HEK293T (cell line): ENCODE measurements at regions not wholly inside any gene's neighbourhood (a gene's known extent, or its start where the extent isn't known, plus 50 kb on each side); places are given as distances from the start of the nearest gene placed in this dataset.
"Not testable (repeated sequence)": the region's sequence is repeated elsewhere in the genome, so short reads cannot be mapped to it uniquely, and the experiment has no call there.

Experiments used
- CTCF ChIA-PET: fragments of 350-600 bp; formaldehyde crosslinking; extraction: SDS; loops from one replicate; lab custom pipeline; 2021; ENCODE audit warnings: antibody characterized with exemption, inconsistent platforms; lab: Yijun Ruan, JAX
- POLR2A ChIA-PET: fragments of 350-600 bp; formaldehyde crosslinking; extraction: SDS; loops from one replicate; lab custom pipeline; 2020; ENCODE audit warnings: antibody characterized with exemption, inconsistent platforms; lab: Yijun Ruan, JAX
- DNase-seq: peaks from one replicate; pipeline ENCODE4 v3.0.0; 2012; ENCODE audit warnings: mixed read lengths; ENCODE audit errors: extremely low spot score
- ARNT ChIP-seq: fragments of 450-650 bp; IDR thresholded peaks from 2 replicates; pipeline ENCODE4 v1.6.1; 2017; ENCODE audit warnings: mild to moderate bottlenecking
- BHLHE40 ChIP-seq: fragments of 450-650 bp; IDR thresholded peaks from 2 replicates; pipeline ENCODE4 v1.6.1; 2016; ENCODE audit warnings: mild to moderate bottlenecking, moderate library complexity, borderline replicate concordance
- CTBP1 ChIP-seq: fragments of 450-650 bp; IDR thresholded peaks from 2 replicates; pipeline ENCODE4 v1.6.1; 2016; ENCODE audit warnings: borderline replicate concordance
- ELF4 ChIP-seq: fragments of 450-650 bp; IDR thresholded peaks from 2 replicates; pipeline ENCODE4 v1.6.1; 2017; ENCODE audit warnings: antibody characterized with exemption
- FOXA1 ChIP-seq: fragments of 450-650 bp; IDR thresholded peaks from 2 replicates; pipeline ENCODE4 v1.6.1; 2016; ENCODE audit warnings: mild to moderate bottlenecking
- FOXK2 ChIP-seq: fragments of 450-650 bp; IDR thresholded peaks from 2 replicates; pipeline ENCODE4 v1.6.1; 2016; ENCODE audit warnings: mild to moderate bottlenecking
- FOXM1 ChIP-seq: fragments of 450-650 bp; IDR thresholded peaks from 2 replicates; pipeline ENCODE4 v1.6.1; 2017; ENCODE audit warnings: mild to moderate bottlenecking, borderline replicate concordance
- HDGF ChIP-seq: fragments of 450-650 bp; IDR thresholded peaks from 2 replicates; pipeline ENCODE4 v1.6.1; 2017; ENCODE audit warnings: antibody characterized with exemption, borderline replicate concordance
- L3MBTL2 ChIP-seq: fragments of 450-650 bp; conservative IDR thresholded peaks from 2 replicates; pipeline ENCODE4 v1.6.1; 2016; ENCODE audit warnings: mild to moderate bottlenecking
- LEF1 ChIP-seq: fragments of 450-650 bp; IDR thresholded peaks from 2 replicates; pipeline ENCODE4 v1.6.1; 2017; ENCODE audit warnings: mild to moderate bottlenecking, borderline replicate concordance
- NFRKB ChIP-seq: fragments of 450-650 bp; IDR thresholded peaks from 2 replicates; pipeline ENCODE4 v1.6.1; 2016; ENCODE audit warnings: mild to moderate bottlenecking, moderate library complexity
- SP1 ChIP-seq: fragments of 450-650 bp; IDR thresholded peaks from 2 replicates; pipeline ENCODE4 v1.6.1; 2017
- SUZ12 ChIP-seq: fragments of 450-650 bp; IDR thresholded peaks from 2 replicates; pipeline ENCODE4 v1.6.1; 2016; ENCODE audit warnings: mild to moderate bottlenecking
- TARDBP ChIP-seq: fragments of 450-650 bp; IDR thresholded peaks from 2 replicates; pipeline ENCODE4 v1.6.1; 2016
- ZNF384 ChIP-seq: fragments of 450-650 bp; IDR thresholded peaks from 2 replicates; pipeline ENCODE4 v1.6.1; 2016
- TF ChIP-seq, protein P1 (sequence below): fragments of 450-650 bp; IDR thresholded peaks from 2 replicates; pipeline ENCODE4 v1.6.1; 2016

DNA sequence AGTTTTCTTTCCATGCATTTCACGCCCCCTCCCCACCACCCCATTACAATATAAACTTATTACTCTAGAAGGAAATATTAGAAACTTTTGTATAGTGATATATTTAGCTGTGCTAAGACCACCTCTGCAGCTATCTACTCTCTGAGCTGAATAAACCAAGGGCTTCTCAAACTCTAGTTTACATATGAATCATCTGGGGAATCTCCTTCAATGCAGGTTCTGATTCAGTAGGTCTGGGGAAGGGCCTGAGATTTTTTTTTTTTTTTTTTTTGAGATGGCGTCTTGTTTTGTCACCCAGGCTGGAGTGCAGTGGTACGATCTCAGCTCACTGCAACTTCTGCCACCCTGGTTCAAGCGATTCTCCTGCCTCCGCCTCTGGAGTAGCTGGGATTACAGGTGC lies 67.6 kb upstream of the PRKG1 start:
- no peak for DNase-seq
- ChIA-PET CTCF (no interaction called here), POLR2A (interaction anchor here (1.2 kb wide), 1 partner anchor 14 kb away, joined by 7 read pairs; no protein-coding TSS in a partner anchor)
- no peak for TF ChIP-seq TARDBP
- no peak for TF ChIP-seq SUZ12
- no peak for TF ChIP-seq NFRKB
- no peak for TF ChIP-seq SP1
- no peak for TF ChIP-seq FOXM1
- TF ChIP-seq HDGF, result no peak
- TF ChIP-seq BHLHE40, result no peak
- TF ChIP-seq FOXK2, result no peak
- no peak for TF ChIP-seq ZNF384
- TF ChIP-seq L3MBTL2, result no peak
- TF ChIP-seq, protein P1, sequence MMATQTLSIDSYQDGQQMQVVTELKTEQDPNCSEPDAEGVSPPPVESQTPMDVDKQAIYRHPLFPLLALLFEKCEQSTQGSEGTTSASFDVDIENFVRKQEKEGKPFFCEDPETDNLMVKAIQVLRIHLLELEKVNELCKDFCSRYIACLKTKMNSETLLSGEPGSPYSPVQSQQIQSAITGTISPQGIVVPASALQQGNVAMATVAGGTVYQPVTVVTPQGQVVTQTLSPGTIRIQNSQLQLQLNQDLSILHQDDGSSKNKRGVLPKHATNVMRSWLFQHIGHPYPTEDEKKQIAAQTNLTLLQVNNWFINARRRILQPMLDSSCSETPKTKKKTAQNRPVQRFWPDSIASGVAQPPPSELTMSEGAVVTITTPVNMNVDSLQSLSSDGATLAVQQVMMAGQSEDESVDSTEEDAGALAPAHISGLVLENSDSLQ, result no peak
- TF ChIP-seq ARNT, result no peak
- no peak for TF ChIP-seq FOXA1
- TF ChIP-seq LEF1, result no peak
- no peak for TF ChIP-seq CTBP1
- no peak for TF ChIP-seq ELF4

DNA sequence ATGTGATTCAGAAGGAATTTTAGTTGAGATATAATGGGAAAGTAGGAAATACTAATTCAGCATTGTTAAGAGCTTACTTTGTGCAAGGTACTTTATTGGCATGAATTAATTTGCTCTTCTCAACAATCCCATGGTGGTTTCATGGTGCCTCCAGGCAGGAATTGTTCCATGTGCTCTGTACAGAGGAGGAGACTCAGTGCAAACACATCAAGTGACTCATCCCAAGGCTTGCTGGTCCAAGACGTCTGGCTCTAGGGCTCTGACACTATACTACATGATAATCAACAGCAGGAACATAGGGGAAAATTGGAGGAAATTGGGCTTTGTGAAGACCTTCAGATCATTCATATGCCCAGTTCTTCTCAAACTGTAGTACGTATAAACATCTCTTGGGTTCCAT lies 66.5 kb upstream of the PRKG1 start:
- ChIA-PET CTCF (no interaction called here), POLR2A (no interaction called here)
- DNase-seq, result no peak
- TF ChIP-seq HDGF (no peak), SP1 (no peak), CTBP1 (no peak), NFRKB (no peak), ARNT (no peak), FOXA1 (no peak), BHLHE40 (no peak), ELF4 (no peak), TARDBP (no peak), ZNF384 (no peak), SUZ12 (no peak), FOXK2 (no peak), LEF1 (no peak), L3MBTL2 (no peak)
- TF ChIP-seq, protein P1, result no peak

DNA sequence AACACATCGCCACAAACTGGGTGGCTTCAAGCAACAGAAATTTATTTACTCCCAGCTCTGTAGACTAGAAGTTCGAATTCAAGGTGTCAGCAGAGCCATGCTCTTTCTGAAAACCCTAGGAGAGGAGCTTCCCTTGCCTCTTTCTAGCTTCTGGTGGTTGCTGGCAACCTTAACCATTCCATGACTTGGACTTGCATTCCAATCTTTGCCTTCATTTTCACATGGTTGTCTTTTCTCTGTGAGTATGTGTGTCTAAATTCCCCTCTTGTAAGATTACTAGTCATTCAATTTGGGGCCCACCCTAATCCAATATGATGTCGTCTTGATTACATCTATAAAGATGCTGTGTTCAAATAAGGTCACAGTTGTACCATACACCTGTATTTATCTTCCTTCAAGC lies 65.9 kb upstream of the PRKG1 start:
- TF ChIP-seq TARDBP, result no peak
- no peak for TF ChIP-seq HDGF
- TF ChIP-seq, protein P1, result no peak
- TF ChIP-seq ELF4, result no peak
- TF ChIP-seq FOXM1, result no peak
- no peak for TF ChIP-seq ZNF384
- TF ChIP-seq LEF1, result no peak
- TF ChIP-seq BHLHE40, result no peak
- ChIA-PET POLR2A (no interaction called here), CTCF (no interaction called here)
- DNase-seq, result no peak

DNA sequence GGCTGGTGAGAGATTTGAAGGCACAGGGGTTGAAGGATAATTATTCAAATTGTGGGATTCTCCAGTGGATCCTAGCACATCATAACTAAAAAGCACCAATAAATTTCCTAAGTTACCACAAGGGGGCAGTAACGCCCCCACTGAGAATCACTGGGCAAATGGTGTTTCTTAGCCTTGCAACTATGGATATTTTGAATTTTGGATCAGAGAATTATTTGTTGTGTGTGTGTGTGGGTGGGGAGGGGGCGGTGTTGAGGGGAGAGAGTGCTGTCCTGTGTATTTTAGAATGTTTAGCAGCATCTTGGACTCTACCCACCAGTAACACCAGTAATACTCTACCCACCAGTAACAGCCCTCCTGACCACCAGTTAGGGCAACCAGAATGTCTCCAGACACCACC lies 63.3 kb upstream of the PRKG1 start:
- peak; percentile 56 for DNase-seq
- TF ChIP-seq FOXA1, result no peak
- TF ChIP-seq L3MBTL2, result no peak
- no peak for TF ChIP-seq ZNF384
- CTCF ChIA-PET, result interaction anchor here (0.8 kb wide), 1 partner anchor 31 kb away, joined by 3 read pairs; no protein-coding TSS in a partner anchor
- POLR2A ChIA-PET, result no interaction called here

DNA sequence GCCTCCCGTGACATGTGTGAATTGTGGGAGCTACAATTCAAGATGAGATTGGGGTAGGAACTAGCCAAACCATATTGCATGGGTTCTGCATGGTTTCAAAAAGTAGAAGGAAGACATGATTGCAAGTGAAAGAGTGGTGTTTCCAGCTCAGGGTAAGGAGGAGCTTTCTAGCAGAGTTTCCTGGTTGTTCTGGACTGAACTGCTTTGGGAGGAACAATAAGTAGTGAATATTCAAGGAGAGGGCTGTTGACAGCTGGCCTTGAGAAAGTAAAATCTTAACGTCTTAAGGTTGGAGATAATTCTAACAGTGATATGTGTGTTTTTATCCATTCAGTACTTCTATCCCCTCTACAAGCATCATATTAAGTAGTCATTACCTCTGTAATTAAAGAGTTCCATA lies 62.2 kb upstream of the PRKG1 start:
- CTCF ChIA-PET, result interaction anchor here (0.5 kb wide), 1 partner anchor 36 kb away, joined by 7 read pairs; no protein-coding TSS in a partner anchor
- POLR2A ChIA-PET, result no interaction called here
- DNase-seq, result no peak
- TF ChIP-seq FOXM1 (no peak), ZNF384 (no peak), CTBP1 (no peak), SUZ12 (no peak), SP1 (no peak), ELF4 (no peak), HDGF (no peak), LEF1 (no peak), FOXK2 (no peak), BHLHE40 (no peak), NFRKB (no peak), ARNT (no peak), FOXA1 (no peak), L3MBTL2 (no peak), TARDBP (no peak)
- TF ChIP-seq, protein P1, result no peak

DNA sequence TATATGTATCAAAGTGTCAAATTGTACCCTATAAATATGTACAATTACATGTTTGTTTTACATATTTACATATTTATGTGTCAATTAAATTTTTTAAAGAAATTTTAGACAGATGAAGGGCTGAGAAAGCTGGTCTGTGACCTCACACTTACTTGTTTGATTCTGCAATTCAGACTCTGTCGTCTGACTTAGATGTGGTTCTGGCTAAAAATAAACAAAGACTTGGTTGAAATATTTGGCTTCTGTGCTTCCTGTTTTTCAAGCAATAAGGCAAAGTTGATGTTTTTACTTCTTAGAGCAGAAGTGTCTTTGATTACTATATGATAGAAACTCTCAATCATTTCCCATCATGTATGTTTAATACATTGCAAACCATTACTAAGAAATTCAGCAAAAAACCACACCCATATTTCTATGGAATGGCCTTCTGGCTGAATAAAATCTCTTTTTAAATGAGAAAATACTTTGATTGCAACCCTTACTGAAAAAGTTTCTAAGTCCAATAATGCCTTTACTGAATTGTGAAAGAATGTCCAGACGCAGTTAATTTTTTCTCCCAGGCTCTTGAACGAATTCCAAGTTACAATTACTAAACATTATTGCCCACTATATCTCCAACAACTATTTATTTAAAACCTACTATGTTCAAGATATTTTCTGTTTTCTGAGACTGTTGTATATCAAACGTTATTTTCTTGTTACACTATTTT lies 59.5 kb upstream of the PRKG1 start:
- ChIA-PET CTCF (no interaction called here), POLR2A (interaction anchor here (1.0 kb wide), 1 partner anchor 24 kb away, joined by 3 read pairs; no protein-coding TSS in a partner anchor)
- DNase-seq, result no peak
- TF ChIP-seq LEF1 (no peak), ARNT (no peak), HDGF (no peak), SUZ12 (no peak), SP1 (no peak), FOXM1 (no peak)

DNA sequence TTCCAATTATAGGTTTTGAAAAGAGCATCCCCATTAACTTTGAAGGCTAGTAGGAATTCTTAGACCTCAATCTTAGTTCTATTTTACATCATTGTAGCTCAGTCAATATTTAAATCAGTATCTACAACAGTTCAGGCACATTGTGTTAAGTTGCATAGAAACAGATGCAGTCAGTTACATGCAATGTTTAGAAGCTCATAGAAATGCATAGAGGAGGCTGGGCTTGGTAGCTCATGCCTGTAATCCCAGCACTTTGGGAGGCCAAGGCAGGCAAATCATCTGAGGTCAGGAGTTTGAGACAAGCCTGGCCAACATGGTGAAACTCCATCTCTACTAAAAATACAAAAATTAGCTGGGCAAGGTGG lies 58.9 kb upstream of the PRKG1 start:
- CTCF ChIA-PET, DNase-seq: not testable (repeated sequence)
- POLR2A ChIA-PET, result interaction anchor here (1.0 kb wide), 1 partner anchor 24 kb away, joined by 3 read pairs; no protein-coding TSS in a partner anchor
